CD4-positive, alpha-beta T cell treated with Interferon alpha-2 for 1 hour (primary cell): ENCODE measurements at regions not wholly inside any gene's neighbourhood (a gene's known extent, or its start where the extent isn't known, plus 50 kb on each side); places are given as distances from the start of the nearest gene placed in this dataset.

Experiments
- DNase-seq, 2 donors: peaks; one replicate each; pipeline ENCODE4 v3.0.0-alpha.2; 2020 to 2022

DNA sequence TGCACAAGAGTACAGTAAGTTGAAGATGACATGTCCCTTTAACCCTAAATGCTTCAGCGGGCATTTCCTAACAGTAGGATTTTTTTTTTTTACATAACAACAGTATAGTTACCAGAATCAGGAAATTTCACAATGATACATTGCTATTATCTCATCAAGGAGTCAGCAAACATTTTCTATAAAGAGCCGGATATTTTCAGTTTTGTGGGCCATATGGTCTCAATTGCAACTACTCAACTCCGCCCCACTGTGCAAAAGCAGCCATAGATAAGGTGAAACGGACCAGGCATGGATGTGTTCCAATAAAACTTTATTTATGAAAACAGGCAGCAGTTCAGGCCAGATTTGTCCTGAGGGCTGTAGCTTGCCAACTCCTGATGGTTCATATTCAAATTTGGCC lies 130.6 kb downstream of the SMAD6 start:
- no peak for DNase-seq

DNA sequence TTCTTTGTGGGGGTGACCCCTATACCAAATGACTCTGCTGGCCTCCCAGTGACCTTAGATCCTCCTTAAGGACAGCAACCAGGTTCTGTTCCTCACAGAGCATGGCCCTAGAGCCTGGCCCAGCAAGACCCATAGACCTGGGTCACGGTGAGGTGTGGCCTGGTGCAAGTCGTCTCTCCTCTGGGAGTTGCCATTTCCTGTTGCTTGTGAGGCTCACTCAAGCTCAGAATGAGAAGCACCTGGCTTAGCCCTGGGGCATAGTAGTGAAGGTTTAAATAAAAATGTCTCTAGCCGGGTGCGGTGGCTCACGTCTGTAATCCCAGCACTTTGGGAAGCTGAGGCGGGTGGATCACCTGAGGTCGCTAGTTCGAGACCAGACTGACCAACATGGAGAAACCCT lies 131.3 kb downstream of the SMAD6 start:
- DNase-seq: peak in 1 of 2 donors; percentile 21

DNA sequence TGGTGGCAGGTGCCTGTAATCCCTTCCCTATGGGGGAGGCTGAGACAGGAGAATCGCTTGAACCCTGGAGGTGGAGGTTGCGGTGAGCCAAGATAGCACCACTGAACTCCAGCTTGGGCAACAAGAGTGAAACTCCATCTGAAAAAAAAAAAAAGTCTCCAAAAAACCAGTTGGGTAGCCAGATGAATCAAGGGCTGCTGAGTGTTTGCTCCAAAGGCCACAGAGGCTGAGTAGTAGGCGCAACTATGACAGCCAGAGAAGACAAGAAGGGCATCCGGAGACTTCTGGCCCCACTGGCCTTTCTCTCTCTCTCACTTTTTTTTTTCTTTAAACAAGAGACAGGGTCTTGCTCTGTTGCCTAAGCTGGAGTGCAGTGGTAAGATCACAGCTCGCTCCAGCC lies 131.8 kb downstream of the SMAD6 start:
- DNase-seq: no peak

DNA sequence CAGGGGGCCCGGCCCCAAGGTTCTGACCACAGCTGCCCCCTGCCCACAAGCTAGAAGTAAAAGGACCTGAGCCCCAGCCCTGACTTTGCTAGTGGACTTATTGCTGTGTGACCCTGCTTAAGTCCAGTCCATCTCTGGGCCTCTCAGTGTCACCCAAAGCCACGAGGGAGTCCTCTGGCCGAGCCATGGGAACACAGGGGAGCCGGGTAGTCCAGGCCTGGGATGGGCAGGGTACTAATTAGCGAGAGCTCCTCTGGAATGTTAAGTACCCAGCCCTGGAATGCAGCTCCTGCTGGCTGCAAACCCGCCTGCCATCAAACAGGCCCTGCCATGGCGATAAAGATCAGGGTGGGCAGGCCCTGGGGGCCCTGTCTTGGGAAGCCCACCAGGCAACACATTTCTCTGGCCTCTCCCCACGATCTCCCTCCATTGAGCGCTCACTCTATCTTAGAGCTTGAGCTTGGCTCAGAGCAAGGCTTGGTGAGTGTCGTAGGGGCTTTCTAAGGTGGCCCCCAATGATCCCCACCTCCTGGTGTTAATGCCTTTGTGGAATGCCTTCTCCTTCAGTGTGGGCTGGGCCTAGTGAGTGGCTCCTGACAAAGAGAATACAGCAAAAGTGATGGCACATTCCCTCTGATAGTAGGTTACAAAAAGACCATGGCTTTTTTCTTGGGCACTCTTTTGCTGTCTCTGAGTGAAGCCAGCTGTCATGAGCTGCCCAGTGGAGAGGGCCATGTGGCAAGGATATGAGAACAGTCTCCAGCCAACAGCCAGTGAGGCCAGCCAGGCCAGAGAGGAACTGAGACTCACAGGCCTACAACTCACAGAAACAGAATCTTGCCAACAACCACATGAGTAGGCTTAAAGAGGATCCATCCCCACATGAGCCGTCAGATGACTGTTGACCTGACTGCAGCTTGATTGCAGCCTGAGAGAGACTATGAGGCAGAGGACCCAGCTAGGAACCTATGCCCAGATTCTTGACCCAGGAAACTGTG lies 133.1 kb downstream of the SMAD6 start:
- DNase-seq: peak in 1 of 2 donors; percentile 28

DNA sequence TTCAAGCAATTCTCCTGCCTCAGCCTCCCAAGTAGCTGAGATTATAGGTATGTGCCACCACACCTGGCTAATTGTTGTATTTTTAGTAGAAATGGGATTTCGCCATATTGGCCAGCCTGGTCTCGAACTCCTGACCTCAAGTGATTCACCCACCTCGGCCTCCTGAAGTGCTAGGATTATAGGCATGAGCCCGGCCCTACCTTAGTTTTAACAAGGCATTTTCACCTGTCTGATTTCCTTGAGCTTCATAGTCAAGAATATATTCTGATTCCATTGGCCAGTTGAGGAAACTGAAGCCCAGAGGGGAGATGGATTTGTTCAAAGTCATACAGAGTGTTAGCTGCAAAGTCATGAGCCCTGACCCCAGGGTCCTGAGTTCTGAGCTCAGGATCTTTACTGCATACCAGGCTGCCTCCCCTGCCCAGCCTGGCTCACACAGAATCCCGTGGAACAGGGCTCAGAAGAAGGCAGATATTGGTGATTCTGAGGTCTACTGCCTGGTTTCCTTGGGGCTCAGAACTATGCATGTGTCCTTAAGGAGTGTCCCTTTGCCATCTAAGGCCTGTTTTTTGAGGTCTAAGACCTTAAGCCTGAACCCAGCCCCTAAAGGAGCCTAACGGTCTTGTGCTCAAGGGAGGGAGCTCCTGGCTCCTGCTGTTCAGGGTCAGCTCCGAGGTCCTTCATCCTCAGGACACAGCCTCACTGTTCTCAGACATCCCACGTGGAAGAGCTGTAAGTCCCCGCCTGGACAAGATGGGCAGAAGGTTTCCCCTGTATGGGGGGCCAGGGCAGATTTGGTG lies 134.4 kb downstream of the SMAD6 start:
- no peak for DNase-seq

DNA sequence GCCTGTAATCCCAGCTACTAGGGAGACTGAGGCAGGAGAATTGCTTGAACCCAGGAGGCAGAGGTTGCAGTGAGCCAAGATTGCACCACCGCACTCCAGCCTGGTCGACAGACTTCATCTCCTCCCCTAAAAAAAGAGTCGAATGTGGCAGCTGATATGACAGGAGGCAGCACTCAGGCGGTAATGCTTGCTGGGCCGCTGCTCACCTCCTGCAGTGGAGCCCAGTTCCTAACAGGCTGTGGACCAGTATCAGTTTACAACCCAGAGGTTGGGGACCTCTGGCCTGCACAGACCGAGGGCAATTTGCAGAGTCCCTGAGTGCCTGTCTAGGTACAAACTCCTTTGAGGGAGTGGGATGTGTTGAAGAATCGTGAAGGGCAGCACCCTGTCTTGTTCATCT lies 136.2 kb downstream of the SMAD6 start:
- no peak for DNase-seq

DNA sequence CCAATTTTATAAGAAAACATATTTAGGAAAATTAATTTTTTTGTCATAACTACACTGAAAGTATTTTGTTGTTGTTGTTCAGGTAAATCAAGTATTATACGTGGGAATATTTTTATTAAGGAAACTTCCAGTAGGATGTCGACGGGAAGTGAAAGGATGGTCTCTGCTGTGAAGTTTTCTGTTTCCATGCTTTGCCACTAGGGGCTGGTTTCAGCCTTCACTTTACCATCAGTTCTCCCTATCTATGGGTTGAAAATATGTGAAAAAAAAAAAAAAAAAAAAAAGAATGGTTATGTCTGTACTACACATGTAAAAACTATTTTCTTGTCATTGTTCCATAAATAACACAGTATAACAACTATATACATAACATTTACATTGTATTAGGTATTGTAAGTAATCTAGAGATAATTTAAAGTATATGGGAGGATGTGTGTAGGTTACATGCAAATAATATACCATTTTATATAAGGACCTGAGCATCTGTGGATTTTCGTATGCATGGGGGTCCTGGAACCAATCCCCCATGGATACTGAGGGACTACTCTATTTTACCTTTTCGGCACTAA lies 136.7 kb downstream of the SMAD6 start:
- no peak for DNase-seq

DNA sequence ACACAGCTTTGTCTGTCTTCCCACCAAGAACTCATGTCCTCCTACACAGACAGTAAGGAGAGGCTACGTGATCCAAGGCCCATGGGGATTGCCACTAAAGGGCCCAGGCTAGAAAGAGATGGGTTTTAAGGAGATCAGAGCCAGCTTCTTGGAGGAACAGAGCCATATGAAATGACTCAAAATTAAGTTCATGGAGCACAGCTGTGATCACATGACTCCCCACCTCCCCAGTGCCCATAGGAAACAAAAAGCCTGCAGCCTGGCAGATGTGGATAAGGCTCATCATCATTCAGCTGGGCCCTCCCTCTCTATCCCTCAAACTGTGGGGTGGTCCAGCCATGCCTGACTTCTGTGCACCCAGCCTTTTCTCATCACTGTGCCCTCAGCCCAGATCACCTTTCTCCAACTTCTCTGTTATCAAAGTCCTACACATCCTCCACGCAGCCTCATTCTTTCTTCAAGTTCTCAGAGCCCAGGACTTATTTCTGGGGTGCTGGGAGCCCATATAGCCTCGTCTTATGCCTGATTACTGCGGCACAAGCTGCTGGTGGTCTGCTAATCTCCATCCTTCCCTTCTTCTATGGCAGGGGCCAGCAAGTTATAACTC lies 137.6 kb downstream of the SMAD6 start:
- DNase-seq: no peak

DNA sequence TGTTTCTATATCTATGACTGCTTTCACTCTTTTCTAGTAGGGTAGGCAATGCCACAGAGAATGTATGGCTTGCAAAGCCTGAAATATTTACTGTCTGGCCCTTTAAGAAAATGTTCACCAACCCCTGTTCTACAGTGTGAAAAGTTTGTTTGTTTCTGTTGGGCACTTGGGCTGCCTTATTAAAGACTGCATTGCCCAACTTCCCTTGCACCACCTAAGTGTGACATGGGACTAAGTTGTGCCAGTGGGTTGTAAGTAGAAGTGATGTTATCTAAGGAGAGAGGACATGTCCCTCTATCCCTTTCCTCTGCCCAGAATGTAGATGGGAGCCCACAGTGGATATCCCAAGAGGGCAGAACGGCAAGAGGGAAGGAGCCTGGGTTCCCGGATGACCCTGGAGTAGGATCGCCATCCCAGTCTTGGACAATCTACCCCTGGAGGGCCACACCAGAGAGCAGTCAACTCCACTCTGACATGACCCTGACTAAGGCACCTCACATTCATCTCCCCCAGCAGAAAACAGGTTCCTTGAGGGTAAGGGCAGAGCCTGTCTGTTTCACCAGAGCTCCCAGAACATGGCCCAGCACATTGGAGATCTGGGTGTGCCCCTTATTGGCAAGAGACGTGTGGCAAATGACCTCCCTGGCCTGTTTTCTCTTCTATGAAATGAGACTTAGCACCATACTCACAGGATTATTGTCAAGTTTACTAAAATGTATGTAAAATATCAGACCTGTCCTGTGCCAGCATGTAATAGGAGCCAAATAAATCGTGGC lies 138.8 kb downstream of the SMAD6 start:
- no peak for DNase-seq

DNA sequence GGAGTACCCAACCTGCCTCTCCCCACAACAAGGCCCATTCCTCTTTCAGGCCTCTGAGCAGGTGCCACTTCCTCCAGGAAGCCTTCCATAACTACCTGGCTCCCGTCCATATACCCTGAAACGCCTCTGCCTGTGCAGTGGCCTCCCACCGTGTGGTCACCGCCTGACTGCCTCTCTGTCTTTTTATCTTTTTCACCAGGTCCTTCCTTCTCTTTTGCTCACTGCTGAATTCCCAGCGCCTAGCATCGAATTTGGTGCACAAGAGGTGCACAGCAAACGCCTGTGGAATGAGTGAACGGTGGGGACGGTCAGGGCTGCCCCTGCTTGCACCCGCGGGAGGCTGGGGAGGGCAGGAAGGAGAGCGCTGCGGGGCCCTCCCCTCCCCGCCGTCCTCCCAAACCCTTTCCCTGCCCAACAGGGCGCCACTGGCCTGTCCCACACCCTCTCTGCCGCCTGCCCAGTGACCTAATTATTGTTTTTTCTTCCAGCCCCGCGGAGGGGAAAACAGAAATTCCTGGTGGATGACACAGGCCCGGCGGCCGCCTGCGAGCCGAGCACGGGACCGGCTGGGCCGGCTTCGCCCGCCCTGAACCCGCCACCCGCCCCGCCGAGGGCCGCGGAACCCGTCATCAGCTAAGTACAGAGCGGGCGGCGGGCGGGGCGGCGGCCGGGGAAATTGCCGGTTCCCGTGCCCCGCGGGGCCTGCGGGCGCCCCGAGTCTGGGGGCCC lies 140.1 kb downstream of the SMAD6 start:
- peak; percentile 16 to 19 for DNase-seq

DNA sequence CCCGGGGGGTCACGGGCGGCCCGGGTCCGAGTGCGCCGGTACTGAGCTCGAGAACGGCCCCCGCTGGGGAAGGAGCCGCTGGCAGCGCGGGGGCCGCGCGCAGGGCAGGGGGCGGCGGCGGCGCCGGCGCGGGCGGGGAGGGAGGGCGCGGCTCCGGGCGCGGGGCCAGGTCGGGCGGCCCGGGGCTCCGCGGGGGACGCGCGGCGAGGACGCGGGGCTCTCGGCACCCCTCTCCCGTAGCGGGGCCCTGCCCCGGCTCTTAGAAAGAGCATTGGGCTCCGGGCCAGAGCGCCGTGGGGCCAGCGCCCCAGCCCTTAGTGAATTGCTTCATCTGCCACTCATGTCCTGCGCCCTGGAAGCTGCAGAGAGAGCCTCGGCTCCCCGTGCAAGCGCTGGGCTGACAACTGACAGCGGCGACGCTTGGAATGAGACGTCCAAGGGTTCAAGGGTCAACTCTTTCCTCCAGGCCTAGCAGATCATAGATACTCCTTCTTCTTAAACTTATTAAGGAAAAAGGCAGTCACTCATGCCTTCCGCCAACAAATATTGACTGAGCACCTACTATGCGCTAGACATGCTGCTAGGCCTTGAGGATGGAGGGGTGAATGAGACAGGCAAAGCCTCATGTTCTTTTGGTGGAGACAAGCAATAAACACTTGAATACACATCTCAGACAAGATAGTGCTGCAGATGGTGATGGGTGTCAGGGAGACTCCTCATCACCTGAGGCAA lies 140.8 kb downstream of the SMAD6 start:
- DNase-seq: peak in 1 of 2 donors; percentile 25

DNA sequence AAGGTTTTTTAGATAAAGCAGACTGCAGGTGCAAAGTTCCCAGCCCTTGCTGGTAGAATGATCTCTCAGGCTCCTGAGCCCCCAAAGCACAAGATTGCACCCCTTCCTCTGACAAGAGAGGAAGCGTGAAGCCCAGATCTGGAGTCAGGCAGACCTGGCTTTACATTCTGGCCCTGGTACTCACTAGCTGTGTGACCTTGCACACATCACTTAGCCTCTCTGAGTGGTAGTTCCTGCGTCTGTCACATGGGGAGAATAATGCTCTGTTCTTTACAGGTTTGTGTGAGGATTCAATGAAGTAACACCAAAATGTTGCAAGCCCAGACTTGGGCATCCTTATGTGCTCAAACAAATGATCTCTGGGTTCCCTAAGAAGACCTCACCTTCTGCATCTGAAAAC lies 141.5 kb downstream of the SMAD6 start:
- no peak for DNase-seq

DNA sequence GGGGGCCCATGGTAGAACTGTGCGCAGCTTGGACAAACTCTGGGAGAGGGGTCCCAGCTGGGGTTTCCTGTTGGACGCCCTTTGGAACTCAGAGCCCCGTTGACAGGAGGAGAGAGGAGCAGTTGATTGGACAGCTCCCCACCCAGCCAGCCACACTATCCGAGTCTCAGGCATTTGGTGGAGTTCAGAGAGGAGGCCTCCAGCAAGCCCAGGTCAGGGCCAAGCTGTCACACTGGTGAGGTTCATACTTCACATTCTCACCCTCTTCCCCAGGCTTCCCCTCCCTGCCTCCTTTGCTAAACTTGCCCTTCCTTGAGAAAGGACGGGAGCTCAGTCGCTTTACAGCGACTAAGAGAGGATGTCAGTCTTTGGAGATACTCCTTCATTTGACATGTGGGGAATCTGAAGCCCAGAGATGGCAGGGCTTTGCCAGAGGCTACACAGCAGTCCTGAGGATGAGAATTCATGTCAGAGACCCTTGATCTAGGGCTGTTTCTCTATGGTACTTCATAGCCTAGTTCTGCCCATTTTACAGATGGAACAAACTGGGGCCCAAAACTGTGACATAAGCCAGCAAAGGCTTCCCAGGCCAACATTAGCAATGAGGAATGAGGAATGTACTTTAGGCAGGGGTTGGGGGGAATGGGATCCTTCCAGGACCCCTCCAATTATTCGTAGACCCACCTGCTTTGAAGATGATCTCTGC lies 142.2 kb downstream of the SMAD6 start:
- DNase-seq: no peak

DNA sequence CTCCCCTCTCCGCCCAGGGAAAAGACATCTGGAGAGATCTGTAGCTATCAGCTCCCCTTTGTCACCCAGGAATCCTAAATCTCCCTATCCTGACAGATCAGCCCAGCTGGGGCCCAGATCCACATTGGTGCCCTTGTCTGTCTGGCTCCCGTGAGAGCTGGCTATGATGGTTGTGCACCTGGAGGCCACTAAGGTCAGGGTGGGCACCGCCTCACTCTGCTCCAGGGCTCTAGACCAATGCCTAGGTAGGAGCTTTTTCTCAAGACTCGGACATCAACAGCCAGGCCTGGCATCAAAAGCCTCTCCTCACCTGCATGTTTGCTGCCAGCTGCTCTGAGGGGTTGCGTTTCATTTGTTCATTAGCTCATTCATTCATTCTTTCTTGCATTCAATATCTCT lies 142.7 kb downstream of the SMAD6 start:
- DNase-seq: no peak

DNA sequence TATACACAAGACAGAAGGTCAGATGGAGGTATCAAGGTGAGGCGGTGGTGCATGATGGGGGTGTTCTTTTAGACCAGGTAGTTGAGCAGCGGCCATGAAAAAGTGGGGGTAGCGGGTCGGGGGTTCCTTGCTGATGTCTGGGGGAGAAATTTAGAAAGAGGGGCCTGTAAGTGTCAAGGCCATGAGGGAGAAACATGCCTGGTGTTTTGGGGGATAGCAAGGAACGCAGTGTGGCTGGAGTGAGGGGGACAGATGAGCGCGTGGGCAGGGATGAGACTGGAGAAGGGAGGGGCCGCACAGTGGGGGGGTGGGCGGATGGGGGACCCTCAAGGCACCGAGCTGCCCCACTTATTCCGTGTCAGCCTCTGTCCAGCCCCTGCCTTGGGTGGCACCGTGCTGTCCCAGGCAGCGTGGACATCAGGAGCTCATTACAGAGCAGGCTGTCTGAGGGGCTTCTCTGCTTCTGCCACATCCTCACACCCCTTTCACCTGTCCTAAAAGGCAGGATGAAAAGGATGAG lies 143.3 kb downstream of the SMAD6 start:
- no peak for DNase-seq

DNA sequence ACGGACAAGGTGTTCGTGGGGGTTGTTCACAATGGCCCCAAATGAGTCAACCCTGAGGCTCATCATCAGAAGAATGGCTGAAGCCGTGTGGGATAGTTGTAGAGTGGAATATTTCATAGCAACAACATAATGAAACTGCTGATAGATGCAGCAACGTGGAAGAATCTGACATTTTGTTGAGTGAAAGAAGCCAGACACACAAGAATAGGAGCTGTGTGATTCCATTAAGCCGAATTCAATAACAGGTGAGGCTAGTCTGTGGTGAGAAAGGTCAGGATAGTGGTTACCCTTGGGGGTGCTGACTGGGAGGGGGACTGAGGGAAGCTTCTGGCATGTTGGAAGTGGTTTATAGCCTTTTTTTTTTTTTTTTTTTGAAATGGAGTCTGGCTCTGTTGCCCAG lies 144.0 kb downstream of the SMAD6 start:
- no peak for DNase-seq

DNA sequence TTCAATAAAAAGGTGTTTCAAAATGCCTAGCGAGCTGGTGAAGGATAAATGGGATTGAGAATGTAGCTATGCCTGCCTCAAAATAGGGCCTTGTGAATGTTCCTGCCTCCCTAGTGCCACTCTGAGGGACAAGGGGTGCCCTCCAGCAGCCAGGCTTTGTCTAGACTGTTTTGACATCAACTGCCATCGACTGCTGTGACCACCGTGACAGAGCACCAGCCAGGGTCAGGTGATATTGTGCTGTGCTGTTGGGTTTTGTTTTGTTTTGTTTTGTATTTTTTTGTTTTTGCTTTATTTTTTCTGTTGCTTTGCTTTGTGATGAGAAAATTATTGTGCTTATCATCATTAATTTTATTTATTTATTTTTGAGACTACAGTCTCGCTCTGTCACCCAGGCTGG lies 144.8 kb downstream of the SMAD6 start:
- no peak for DNase-seq

DNA sequence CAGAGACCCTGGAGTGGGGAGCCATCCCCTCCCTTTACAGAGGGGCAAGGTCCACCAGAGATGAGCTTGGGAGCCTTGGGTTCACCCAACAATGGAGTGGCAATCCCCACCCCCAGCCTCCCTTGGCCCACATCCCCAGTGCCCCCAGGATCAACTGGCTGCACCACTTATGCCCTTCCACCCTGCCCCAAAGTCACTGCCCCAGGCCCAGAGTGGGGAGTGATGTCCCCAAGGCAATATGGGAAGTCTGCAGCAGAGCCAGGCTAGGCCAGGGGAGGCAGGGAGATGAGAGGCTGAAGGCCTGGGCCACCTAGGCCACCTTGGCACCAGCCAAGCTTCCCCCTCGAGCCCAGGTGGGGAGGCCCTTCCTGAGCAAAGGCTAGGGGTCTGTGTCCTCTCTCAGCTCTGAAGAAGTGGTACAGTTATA lies 145.5 kb downstream of the SMAD6 start:
- DNase-seq: no peak

DNA sequence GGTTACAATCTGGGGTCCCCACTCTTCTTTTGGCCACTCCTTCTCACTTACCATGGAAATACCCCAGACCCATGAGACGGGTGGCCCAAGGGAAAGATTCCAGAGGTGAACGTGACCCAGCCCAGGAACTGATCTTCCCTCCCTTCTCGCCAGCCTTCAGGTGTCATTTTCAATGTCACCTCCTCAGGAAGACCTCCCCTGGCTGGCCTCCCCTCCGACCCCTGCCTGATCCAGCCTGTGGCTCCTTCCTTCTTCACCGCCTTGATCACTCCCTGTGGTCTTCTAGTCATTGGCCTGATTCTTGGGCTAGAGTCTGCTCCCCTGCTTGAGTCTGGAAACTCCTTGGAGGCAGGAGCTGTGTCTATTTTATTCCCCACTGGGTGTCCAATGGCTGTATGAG lies 146.1 kb downstream of the SMAD6 start:
- no peak for DNase-seq
